Daoy (cell line): ENCODE measurements at regions not wholly inside any gene's neighbourhood (a gene's known extent, or its start where the extent isn't known, plus 50 kb on each side); places are given as distances from the start of the nearest gene placed in this dataset.

Experiments
- DNase-seq: peaks from one replicate; pipeline ENCODE4 v3.0.0-alpha.2; 2015; ENCODE audit warnings: low read depth

GRCh38 chr1:56222914-56223540, 356.3 kb downstream of the PLPP3 start:
- no peak for DNase-seq

GRCh38 chr1:56220021-56220420, 359.3 kb downstream of the PLPP3 start:
- no peak for DNase-seq

- DNase-seq: no peak
These were observed 361.3 kb downstream of the PLPP3 start for GRCh38 chr1:56218023-56218422.

DNA sequence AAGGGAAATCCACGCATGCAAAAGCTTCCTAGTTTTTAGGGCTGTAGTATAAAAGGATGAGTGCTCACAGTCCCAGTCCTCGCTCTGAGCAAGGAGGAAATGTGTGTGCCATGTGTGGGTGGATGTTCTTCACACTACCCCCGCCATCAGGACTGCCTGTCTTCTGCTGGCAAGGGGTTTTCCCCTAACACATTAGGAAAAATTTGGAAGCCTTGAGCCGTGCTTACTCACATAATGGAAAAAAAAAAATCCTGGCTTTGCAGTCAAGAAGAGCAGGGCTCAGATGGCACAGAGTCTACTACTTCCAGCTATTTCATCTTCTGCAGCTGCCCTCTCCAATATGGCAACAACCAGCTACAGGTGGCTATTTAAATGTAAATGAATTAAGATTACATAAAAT, 363.1 kb downstream of the PLPP3 start:
- peak; percentile 62 for DNase-seq

GRCh38 chr1:56215771-56216170, 363.6 kb downstream of the PLPP3 start:
- peak; percentile 3 for DNase-seq

DNA sequence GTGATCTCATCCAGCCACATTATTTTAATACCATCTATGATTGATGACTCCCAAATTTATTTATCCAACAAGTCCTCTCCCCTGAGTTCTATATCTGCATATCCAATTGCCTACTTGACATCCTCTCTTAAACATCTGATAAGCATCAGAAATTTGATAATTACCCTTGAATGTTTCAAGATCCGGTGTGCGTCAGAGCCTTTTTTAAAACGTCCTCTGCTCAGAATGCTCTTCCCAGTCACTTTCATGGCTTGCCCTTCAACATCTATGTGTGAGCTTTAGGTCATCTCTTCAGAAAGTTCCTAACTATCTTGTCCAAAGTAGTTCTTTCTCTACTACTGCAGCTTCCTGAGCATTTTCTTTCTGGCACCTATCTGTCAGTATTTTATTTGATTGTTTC, 364.3 kb downstream of the PLPP3 start:
- no peak for DNase-seq

- no peak for DNase-seq
These were observed 366.3 kb downstream of the PLPP3 start for GRCh38 chr1:56213068-56213467.

GRCh38 chr1:56212143-56212542, 367.2 kb downstream of the PLPP3 start:
- no peak for DNase-seq

DNA sequence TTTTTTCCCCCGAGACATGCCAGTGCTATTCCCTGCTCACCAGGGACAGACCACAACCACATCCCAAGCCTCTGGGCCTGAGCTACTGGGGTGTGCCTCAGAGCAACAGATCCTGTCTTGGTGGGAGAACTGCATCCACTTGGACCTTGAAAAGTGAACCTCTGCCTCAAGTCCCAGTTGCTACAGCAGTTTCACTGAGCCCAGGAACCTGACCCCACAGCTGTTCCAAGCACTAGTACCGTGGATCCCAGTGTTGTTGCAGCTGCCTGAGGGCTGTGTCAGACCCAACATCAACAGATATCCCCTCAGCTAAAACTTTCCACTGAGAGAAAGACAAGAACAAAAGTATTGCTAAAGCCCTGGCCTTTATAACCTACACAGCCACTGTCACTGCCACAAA, 373.0 kb downstream of the PLPP3 start:
- DNase-seq: no peak

DNA sequence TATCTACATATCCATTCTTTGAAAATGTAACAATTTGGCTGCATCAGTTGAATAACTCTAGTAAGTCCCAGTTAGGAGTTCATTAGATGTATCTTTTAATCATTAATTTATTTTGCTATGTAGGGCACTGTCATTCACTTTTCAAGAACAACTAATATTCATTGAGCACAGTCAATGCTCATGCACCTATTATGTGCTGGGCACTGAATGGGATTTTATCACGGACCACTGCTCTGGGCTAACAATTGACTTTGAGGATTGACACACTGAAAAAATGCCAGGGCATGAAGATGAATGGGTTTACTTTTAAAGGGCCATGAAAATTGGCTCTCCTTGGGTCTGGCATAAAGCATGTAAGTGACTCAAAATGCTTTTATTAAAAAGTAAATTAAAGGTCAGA, 375.2 kb downstream of the PLPP3 start:
- no peak for DNase-seq

DNA sequence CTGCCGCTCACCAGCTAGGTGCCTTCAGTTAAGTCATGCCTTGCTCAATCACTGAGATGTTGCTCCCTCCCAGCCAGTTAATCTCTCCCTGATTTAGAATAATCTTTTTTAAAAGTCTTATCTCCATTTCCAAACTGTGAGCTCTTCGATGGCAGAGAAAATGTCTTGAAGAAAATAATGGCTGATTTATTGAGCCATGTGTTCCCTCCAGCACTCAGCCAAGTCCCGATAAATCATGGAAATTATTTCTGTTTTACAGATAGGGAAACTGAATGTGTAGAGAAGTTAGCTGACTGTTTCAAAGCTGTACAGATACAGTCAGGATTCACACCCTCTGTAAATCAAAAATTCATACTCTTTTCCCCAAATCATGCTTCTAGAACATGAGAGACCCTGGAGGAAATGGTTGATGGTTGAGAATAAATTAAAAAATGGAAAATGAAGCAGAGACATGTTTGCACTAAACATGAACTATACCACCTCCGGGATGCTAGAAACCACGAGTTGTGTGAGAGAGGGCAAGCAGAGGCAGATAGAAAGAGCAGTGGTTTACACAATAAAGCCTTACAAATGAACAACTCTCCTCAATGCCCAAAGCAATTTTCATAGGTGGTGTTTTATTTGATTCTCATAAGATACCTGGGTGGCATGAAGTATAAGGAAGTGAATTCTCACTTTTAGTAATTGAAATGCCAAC, 376.4 kb downstream of the PLPP3 start:
- DNase-seq: no peak

- DNase-seq: no peak
These were observed 377.2 kb downstream of the PLPP3 start for GRCh38 chr1:56202186-56202585.

GRCh38 chr1:56200896-56201295, 378.5 kb downstream of the PLPP3 start:
- no peak for DNase-seq

GRCh38 chr1:56200442-56200841, 378.9 kb downstream of the PLPP3 start:
- DNase-seq: peak; percentile 15

DNA sequence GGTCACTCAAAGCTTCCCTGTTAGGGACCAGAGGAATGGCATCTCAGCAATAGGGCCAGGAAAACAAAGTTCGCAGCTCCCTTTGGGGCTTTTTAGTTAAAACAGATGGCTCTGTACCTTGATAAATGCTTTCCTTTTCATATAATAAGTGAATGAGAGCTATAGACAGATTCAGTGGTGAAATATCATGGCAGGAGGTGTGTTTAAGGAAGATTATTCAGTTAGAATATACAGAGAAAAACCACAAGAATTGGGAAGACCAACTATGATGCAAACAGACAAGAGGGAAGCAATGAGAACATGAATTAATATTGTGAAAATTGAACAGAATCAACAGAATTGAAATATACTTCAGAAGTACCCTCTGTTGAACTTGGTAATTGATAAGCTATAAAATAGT, 379.4 kb downstream of the PLPP3 start:
- DNase-seq: no peak

DNA sequence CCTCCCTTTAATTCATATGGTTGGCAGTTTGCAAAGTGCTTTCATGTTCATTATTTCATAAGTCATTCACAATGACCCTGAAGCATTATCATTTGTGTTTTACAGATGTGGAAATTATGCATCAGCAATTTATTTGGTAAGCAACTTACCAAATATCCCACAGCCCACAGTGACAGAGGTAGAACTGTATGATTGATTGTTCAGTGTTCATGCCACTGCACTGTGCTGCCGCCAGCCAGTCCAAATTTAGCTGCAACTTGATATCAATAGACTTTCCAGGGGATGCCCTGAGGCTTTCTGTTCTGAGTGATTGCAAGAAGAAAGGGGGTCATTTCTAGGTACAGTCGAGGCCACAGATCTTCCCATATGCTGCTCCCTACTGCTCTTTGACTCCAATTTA, 380.3 kb downstream of the PLPP3 start:
- DNase-seq: no peak

DNA sequence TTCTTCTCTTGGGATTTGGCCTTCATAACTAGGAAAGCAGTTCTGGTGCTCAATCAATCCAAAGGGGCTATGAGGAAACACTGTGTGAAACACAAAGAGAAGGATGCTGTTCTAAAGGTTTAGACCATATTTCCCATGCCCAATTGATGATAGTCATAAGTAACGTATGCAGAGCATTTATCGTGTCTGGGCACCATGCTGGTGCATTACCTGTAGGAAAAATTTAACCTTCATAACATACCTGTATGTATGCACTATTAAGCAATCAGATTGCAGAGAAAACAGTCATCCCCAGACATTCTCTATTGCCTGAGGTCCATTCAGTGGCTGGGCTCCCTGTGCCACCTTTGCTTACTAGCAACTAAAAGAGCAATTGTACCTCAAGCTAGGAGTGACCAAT, 381.4 kb downstream of the PLPP3 start:
- no peak for DNase-seq

- DNase-seq: no peak
These were observed 382.5 kb downstream of the PLPP3 start for GRCh38 chr1:56196839-56197238.

GRCh38 chr1:56194701-56195300, 384.6 kb downstream of the PLPP3 start:
- no peak for DNase-seq

DNA sequence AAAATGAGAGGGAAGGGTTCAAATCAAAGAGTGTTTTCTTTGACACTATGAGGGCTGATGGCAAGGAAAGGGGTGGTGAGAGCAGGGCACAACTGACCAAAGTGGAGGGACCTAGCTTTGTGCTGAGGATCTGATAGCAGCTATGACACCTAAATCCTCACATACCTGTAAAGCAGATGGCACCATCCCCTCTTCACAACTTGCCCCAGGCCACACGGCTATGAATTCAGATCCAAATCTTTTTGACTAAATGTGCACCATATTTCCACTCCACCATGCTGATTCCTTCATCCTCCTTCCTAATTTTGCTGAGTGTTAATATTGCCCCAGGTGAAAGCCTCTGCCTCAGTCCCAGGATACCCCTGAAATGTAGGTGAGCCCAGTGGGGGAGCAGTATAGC, 385.7 kb downstream of the PLPP3 start:
- DNase-seq: no peak

DNA sequence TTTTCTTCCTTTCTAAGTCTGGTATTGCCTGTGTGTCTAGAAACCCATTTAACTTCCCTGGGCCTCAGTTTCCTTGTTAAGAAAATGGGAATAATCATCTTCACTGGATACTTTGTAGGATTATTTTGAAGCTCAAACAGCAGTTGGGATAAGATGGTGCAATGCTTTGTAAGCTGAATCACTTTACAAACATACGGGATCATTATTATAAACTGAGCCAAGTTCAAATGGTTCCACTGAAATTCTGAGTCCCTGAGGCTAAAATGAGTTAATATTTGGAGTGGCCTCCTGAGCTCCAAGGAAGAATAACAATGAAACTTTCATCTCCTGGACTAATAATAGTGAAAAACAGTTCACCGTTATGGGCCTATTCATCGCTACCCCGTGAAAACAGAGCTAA, 388.0 kb downstream of the PLPP3 start:
- DNase-seq: no peak

DNA sequence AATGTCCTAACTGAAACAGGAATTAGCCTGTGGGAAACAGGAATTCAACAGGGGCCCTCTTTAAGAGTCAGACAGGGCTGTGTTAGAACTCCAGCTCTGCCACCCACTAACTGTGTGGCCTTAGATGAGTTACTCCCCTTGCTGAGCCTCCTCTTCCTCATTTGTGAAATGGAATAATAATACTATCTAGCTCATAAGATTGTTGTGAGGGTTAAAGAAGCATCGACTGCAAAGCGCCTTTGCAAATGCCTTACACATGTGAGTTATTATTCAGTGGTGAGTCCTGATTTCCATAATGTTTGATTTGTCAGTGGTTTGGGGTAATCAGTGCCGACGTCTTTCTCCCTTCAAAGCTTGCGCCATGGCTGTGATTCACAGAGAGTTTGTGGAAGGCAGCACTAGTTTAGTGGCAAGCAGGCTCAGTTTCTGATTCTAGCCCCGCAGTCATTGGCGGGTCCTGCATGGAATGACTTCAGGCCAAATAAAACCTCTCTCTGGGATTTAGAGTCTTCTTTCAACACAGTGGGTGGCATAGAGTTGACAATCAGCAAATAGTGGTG, 388.5 kb downstream of the PLPP3 start:
- no peak for DNase-seq
